ENCODE measurements at regions not wholly inside any gene's neighbourhood (a gene's known extent, or its start where the extent isn't known, plus 50 kb on each side); places are given as distances from the start of the nearest gene placed in this dataset.

DNA sequence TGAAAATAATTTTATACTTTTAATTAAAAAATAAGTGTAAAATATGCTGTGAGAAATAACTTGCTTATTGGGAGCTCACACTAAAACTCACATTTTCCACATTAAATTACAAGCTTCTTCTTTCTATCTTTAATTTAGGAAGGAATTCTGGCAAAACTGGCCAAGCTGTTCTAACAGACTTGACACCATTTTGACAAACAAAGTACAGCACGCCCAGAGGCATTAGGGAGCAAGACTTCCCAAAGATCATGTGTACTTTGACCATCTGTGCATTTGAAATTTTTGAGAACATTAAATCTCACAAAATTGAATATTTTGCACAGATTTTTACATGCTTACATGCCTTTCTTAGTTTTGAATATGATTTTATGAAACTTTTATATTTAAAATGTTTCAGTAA is 1288.4 kb upstream of the CADM2 start:
- ChIA-PET CTCF (ENCODE audit: low intra/inter-chr PET ratio) (no interaction called here), POLR2A (no interaction called here)
- Histone ChIP-seq H3K9me1 (ENCODE audit: control insufficient read depth, insufficient read depth, low read length) (no peaks in the 10 kb centered on the region), H3K4me3 (no peak overlapping the region), H3K4me1 (replicated peaks in 1 of 2; ENCODE audit: control insufficient read depth in 2 of 2, insufficient read depth in 2 of 2, low read length in 2 of 2) (no peaks in the 10 kb centered on the region), H4K20me1 (replicated peaks; ENCODE audit: control insufficient read depth, insufficient read depth, low read length) (no peaks in the 10 kb centered on the region), H2AFZ (ENCODE audit: low read depth, low read length) (no peak overlapping the region), H3K27ac (ENCODE audit: extremely low read depth, low read depth, low read length) (no peak overlapping the region), H3K9me3 (replicated peaks; ENCODE audit: control insufficient read depth, insufficient read depth, low read depth, low read length) (no peaks in the 10 kb centered on the region; the same call in 1 of the 2 replicates), H3K27me3 (ENCODE audit: control insufficient read depth in 2 of 2, insufficient read depth in 2 of 2, low read length in 2 of 2) (no peaks in the 10 kb centered on the region), H3K9ac (ENCODE audit: insufficient read depth in 1 of 2, low read depth in 2 of 2, low read length in 2 of 2) (no peak overlapping the region), H3K4me2 (ENCODE audit: insufficient read depth, low read length) (no peak overlapping the region), H3K79me2 (ENCODE audit: control insufficient read depth, insufficient read depth, low read length) (no peaks in the 10 kb centered on the region), H3K36me3 (ENCODE audit: control insufficient read depth, insufficient read depth, low read length) (no peaks in the 10 kb centered on the region)
- no peak for TF ChIP-seq POLR3G (IDR thresholded peaks at IDR 0.05; ENCODE audit: extremely low read depth, insufficient read length, insufficient replicate concordance)
- TF ChIP-seq JUND (IDR thresholded peaks at IDR 0.05; ENCODE audit: borderline replicate concordance, low read depth, low read length), result no peak
- no peak for TF ChIP-seq JUND (tag; IDR thresholded peaks at IDR 0.05; ENCODE audit: borderline replicate concordance, low read depth, low read length)
- TF ChIP-seq, protein P1, sequence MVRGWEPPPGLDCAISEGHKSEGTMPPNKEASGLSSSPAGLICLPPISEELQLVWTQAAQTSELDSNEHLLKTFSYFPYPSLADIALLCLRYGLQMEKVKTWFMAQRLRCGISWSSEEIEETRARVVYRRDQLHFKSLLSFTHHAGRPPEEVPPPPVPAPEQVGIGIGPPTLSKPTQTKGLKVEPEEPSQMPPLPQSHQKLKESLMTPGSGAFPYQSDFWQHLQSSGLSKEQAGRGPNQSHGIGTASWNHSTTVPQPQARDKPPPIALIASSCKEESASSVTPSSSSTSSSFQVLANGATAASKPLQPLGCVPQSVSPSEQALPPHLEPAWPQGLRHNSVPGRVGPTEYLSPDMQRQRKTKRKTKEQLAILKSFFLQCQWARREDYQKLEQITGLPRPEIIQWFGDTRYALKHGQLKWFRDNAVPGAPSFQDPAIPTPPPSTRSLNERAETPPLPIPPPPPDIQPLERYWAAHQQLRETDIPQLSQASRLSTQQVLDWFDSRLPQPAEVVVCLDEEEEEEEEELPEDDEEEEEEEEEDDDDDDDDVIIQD (CRISPR knock-in tag; IDR thresholded peaks at IDR 0.05), result no peak
- no peak for TF ChIP-seq ZNF778 (CRISPR knock-in tag; IDR thresholded peaks at IDR 0.05)
- TF ChIP-seq XRCC5 (IDR thresholded peaks at IDR 0.05; ENCODE audit: low read depth, low read length), result no peak
- TF ChIP-seq, protein P2, sequence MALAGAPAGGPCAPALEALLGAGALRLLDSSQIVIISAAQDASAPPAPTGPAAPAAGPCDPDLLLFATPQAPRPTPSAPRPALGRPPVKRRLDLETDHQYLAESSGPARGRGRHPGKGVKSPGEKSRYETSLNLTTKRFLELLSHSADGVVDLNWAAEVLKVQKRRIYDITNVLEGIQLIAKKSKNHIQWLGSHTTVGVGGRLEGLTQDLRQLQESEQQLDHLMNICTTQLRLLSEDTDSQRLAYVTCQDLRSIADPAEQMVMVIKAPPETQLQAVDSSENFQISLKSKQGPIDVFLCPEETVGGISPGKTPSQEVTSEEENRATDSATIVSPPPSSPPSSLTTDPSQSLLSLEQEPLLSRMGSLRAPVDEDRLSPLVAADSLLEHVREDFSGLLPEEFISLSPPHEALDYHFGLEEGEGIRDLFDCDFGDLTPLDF (CRISPR knock-in tag; IDR thresholded peaks at IDR 0.05), result no peak
- TF ChIP-seq TCF7L2 (IDR thresholded peaks at IDR 0.05; ENCODE audit: low read depth, low read length), result no peak
- TF ChIP-seq SMAD2 (IDR thresholded peaks at IDR 0.05; ENCODE audit: low read depth, low read length), result no peak
- TF ChIP-seq, protein P3, sequence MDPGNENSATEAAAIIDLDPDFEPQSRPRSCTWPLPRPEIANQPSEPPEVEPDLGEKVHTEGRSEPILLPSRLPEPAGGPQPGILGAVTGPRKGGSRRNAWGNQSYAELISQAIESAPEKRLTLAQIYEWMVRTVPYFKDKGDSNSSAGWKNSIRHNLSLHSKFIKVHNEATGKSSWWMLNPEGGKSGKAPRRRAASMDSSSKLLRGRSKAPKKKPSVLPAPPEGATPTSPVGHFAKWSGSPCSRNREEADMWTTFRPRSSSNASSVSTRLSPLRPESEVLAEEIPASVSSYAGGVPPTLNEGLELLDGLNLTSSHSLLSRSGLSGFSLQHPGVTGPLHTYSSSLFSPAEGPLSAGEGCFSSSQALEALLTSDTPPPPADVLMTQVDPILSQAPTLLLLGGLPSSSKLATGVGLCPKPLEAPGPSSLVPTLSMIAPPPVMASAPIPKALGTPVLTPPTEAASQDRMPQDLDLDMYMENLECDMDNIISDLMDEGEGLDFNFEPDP (CRISPR knock-in tag; IDR thresholded peaks at IDR 0.05), result no peak
- FAIRE-seq (no peak), ATAC-seq (no peak), DNase-seq (ENCODE audit: extremely low read depth in 1 of 4, low spot score in 3 of 4) (no peak)
- BruUV-seq (replicated peaks), result no TSS peak
- in situ Hi-C loops (cut with MboI), result no loop called here
- WGBS (ENCODE audit: insufficient coverage, low coverage, missing lambda C conversion rate), result 0% methylated on average over 1 of the region's 1 CpG
- intact Hi-C loops (cut with micrococcal nuclease), result no loop called here

All from K562 (cell line).